Tibial nerve (tissue), 4 donors: ENCODE measurements at regions not wholly inside any gene's neighbourhood (a gene's known extent, or its start where the extent isn't known, plus 50 kb on each side); places are given as distances from the start of the nearest gene placed in this dataset.
"Not testable (repeated sequence)": the region's sequence is repeated elsewhere in the genome, so short reads cannot be mapped to it uniquely, and the experiment has no call there.

Experiments
- DNase-seq, 2 donors: peaks; one replicate each; pipeline ENCODE4 v3.0.0-alpha.2; 2019; ENCODE audit warnings: low spot score in 2 of 2
- H3K27ac ChIP-seq, 4 donors: fragments of 200-600 bp; sonication (generic) in 3 of 4; one replicate each; pipeline ENCODE4 v1.5.1; 2017 to 2019; ENCODE audit warnings: mild to moderate bottlenecking in 1 of 4
- H3K27me3 ChIP-seq, 2 donors: fragments of 200-600 bp; sonication (generic) in 1 of 2; one replicate each; pipeline versions ENCODE4 v1.5.1 to v1.6.0; 2017 to 2019
- H3K36me3 ChIP-seq, 3 donors: fragments of 200-600 bp; sonication (generic); one replicate each; pipeline ENCODE4 v1.5.1; 2018 to 2019
- H3K4me1 ChIP-seq, 4 donors: fragments of 200-600 bp; sonication (generic) in 3 of 4; one replicate each; pipeline ENCODE4 v1.5.1; 2017 to 2019
- H3K4me3 ChIP-seq, 4 donors: fragments of 200-600 bp; sonication (generic) in 3 of 4; one replicate each; pipeline ENCODE4 v1.5.1; 2017 to 2019; ENCODE audit warnings: mild to moderate bottlenecking in 1 of 4, moderate library complexity in 1 of 4
- H3K9me3 ChIP-seq, 4 donors: fragments of 200-600 bp; sonication (generic) in 3 of 4; one replicate each; pipeline ENCODE4 v1.5.1; 2017 to 2019
- EP300 ChIP-seq, 2 donors: sonication (generic); formaldehyde crosslinking; IDR thresholded peaks; one replicate each; pipeline ENCODE4 v1.6.1; 2017; ENCODE audit warnings: antibody characterized with exemption in 2 of 2, mild to moderate bottlenecking in 1 of 2
- POLR2A ChIP-seq, 2 donors: fragments of 450-650 bp; IDR thresholded peaks; one replicate each; pipeline ENCODE4 v1.6.1; 2017; ENCODE audit warnings: antibody characterized with exemption in 2 of 2, mild to moderate bottlenecking in 2 of 2, moderate library complexity in 2 of 2
- WGBS, 2 donors: methylation state at CpG; one replicate each; pipeline ENCODE4 v1.1.5; 2018; 5-methylcytosine and 5-hydroxymethylcytosine counted together
- TF ChIP-seq, protein P1 (sequence below), 5 experiments: fragments of 200-600 bp in 3 of 5; fragments of 450-650 bp in 2 of 5; sonication (generic) in 3 of 5; IDR thresholded peaks; one replicate each; pipeline ENCODE4 v1.5.1; 2016 to 2019; ENCODE audit warnings: antibody characterized with exemption in 5 of 5, mild to moderate bottlenecking in 3 of 5, moderate library complexity in 2 of 5

DNA sequence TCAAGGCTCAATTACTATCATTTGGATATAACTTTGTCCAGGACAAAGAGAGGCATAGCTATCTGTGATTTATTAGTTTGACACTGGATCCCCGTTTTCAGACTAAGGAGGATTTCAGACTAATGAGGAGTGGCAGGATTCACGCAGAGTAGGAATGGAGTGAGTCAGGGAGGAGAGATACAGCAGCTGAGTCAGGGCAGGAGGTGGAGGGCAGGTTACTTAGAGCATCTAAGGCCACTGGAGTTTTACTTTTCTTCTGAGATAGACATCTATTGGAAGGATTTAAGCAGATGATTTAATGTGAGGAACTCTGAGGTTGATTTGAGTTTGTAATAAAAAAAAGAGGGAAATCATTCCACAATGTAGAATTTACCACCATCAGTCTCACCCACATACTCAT is 110.6 kb downstream of the RPIA start:
- not testable (repeated sequence) for H3K9me3 ChIP-seq, DNase-seq, H3K27ac ChIP-seq, H3K36me3 ChIP-seq, H3K4me1 ChIP-seq, H3K4me3 ChIP-seq, H3K27me3 ChIP-seq
- 24 to 35% methylated on average over 2 of the region's 2 CpGs for WGBS, 2 donors

DNA sequence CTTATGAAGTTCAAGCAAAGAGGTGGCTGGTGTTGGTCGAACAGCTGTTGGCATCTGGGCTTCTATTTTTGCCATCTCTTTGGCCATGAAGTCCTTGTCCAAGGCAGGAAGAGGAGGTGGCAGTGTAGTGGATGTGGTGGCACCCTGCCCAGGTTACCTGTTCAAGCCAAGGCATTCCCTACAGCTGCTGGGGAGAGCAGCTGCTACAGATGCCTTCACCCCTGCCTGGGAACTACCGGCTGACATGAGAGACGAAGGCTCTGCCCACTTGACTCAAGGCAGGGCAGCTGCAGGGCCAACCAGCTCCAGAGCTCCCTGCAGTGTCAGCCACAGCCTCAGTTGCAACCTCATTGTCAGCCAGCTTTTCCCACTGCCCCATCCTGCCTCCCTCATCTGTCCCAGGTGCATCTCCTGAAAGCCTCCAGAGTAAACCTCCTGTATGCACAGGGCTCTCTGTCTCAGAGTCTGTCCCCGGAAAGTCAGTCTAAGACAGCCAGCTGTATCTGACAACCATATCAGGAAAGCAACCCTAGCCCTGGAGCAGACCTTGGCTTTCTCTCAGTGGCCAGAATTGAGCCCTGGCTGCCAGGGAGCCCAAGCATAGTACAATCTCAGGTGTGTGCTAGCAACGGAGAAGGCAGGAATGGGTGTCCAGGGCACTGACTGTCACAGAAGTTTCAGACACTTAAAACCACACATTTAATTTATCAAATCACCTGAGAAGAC is 115.9 kb downstream of the RPIA start:
- no peaks in the 10 kb centered on the region for H3K4me1 ChIP-seq
- H3K27me3 ChIP-seq = no peaks in the 10 kb centered on the region
- TF ChIP-seq EP300 (IDR thresholded peaks at IDR 0.05) = no peak
- TF ChIP-seq, protein P1, sequence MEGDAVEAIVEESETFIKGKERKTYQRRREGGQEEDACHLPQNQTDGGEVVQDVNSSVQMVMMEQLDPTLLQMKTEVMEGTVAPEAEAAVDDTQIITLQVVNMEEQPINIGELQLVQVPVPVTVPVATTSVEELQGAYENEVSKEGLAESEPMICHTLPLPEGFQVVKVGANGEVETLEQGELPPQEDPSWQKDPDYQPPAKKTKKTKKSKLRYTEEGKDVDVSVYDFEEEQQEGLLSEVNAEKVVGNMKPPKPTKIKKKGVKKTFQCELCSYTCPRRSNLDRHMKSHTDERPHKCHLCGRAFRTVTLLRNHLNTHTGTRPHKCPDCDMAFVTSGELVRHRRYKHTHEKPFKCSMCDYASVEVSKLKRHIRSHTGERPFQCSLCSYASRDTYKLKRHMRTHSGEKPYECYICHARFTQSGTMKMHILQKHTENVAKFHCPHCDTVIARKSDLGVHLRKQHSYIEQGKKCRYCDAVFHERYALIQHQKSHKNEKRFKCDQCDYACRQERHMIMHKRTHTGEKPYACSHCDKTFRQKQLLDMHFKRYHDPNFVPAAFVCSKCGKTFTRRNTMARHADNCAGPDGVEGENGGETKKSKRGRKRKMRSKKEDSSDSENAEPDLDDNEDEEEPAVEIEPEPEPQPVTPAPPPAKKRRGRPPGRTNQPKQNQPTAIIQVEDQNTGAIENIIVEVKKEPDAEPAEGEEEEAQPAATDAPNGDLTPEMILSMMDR (IDR thresholded peaks at IDR 0.05) = no peak
- no peak for TF ChIP-seq POLR2A (IDR thresholded peaks at IDR 0.05)
- no peaks in the 10 kb centered on the region for H3K9me3 ChIP-seq
- no peaks in the 10 kb centered on the region for H3K36me3 ChIP-seq
- H3K4me3 ChIP-seq = no peak overlapping the region
- WGBS, 2 donors = 85 to 86% methylated on average over 4 to 5 of the region's 5 CpGs
- no peak overlapping the region for H3K27ac ChIP-seq
- no peak for DNase-seq

DNA sequence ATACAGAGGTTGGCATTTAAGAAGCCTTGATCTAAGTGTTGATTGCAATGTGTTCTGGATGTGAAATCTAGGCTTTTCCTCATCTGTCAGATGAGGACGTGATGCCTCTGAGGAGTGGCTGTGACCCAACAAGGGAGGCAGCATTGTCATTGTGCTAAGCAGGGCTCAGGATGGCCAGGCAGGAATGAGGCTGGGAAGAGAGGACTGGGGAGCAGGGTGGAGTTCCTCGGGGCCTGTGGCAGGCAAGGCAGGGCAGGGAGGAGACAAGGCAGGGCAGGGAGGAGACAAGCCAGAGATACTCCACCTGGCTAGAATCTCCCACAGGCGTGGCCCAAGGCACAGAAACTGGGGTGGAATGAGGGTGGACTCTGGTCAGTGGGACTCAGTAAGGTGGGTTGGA is 116.6 kb downstream of the RPIA start:
- no peaks in the 10 kb centered on the region for H3K27me3 ChIP-seq
- TF ChIP-seq POLR2A (IDR thresholded peaks at IDR 0.05) (no peak), EP300 (IDR thresholded peaks at IDR 0.05) (no peak)
- TF ChIP-seq, protein P1 (IDR thresholded peaks at IDR 0.05) = no peak
- WGBS, 2 donors = 57% methylated on average over 3 of the region's 3 CpGs
- H3K27ac ChIP-seq = no peak overlapping the region
- H3K9me3 ChIP-seq = no peaks in the 10 kb centered on the region
- no peak for DNase-seq
- no peaks in the 10 kb centered on the region for H3K4me1 ChIP-seq
- H3K4me3 ChIP-seq = no peak overlapping the region
- H3K36me3 ChIP-seq = no peaks in the 10 kb centered on the region

DNA sequence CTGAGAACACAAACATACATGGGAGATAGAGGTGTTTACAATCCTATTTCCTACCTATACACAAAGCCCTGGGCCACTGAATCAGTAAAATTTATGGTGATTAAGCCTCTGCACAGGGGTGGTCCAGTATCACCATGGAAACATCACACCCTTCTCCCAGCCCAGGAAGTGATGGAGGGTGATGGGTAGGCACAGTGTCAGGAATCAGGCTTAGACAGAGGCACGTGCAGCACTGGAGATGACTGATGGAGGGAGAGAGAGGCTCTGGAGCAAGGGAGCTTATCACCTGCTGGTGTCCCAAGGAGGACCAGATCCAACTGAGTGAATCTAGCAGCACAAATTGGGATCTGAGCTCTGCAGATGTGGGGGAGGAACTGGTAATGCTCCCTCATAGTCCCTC is 117.2 kb downstream of the RPIA start:
- WGBS, 2 donors = 29 to 55% methylated on average over 1 of the region's 1 CpG
- Histone ChIP-seq H3K27ac (no peak overlapping the region), H3K4me3 (no peak overlapping the region), H3K27me3 (no peaks in the 10 kb centered on the region), H3K36me3 (no peaks in the 10 kb centered on the region), H3K9me3 (no peaks in the 10 kb centered on the region), H3K4me1 (no peaks in the 10 kb centered on the region)
- no peak for DNase-seq
- no peak for TF ChIP-seq POLR2A (IDR thresholded peaks at IDR 0.05)
- TF ChIP-seq EP300 (IDR thresholded peaks at IDR 0.05) = no peak
- TF ChIP-seq, protein P1 (IDR thresholded peaks at IDR 0.05) = no peak

DNA sequence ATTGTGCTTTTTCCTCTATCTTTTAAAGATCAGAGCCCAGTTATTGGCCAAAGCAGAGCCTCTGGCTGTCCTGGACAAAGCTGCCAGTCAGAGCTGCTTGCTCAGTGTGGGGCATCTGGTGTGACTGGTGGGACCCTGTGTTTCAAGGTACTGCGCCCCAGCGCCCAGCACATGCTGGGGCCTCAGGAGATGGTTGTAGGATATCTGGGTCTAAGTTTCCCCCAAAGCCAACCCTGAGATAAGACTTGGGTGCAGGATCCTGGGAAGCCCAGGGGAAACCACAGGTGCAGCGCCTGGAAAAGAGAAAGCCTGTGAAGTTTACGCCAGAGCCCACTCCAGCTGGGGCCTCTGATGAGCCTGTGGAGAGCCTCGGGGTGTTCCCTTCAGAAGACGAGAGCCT is 117.7 kb downstream of the RPIA start:
- 85 to 93% methylated on average over 5 to 6 of the region's 6 CpGs for WGBS, 2 donors
- no peak for TF ChIP-seq EP300 (IDR thresholded peaks at IDR 0.05)
- Histone ChIP-seq H3K27ac (no peak overlapping the region), H3K36me3 (no peaks in the 10 kb centered on the region), H3K27me3 (no peaks in the 10 kb centered on the region), H3K4me3 (no peak overlapping the region), H3K9me3 (no peaks in the 10 kb centered on the region), H3K4me1 (no peaks in the 10 kb centered on the region)
- no peak for DNase-seq

DNA sequence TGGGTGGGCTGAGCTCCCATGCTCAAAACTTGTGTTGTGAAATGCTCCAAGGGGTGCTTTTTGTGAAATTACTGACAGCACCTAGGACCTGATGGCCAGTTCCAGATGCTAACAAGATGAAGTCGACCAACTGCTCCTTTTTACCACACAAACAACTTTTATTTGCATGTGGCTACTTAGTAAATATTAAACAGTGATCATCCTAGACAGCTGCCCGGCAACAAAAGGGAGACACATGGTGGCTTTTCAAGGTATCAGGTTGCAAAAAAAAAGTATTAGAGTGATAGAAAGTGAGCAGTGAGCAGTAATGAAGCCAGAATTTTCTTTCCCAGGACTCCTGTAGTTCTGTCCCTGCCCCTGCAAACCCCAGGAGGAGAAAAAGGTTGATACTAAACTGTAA is 118.5 kb downstream of the RPIA start:
- H3K27me3 ChIP-seq = no peaks in the 10 kb centered on the region
- H3K27ac ChIP-seq = no peak overlapping the region
- no peak overlapping the region for H3K4me3 ChIP-seq
- H3K4me1 ChIP-seq = no peaks in the 10 kb centered on the region
- H3K9me3 ChIP-seq = no peaks in the 10 kb centered on the region
- no peaks in the 10 kb centered on the region for H3K36me3 ChIP-seq
- DNase-seq = no peak
- TF ChIP-seq, protein P1 (IDR thresholded peaks at IDR 0.05) = no peak
- no peak for TF ChIP-seq EP300 (IDR thresholded peaks at IDR 0.05)
- no peak for TF ChIP-seq POLR2A (IDR thresholded peaks at IDR 0.05)
- WGBS, 2 donors = 30 to 55% methylated on average over 2 of the region's 2 CpGs
